CD4-positive, alpha-beta T cell treated with Interleukin-6 at 100 ng/mL for 8 hours (primary cell): ENCODE measurements at regions not wholly inside any gene's neighbourhood (a gene's known extent, or its start where the extent isn't known, plus 50 kb on each side); places are given as distances from the start of the nearest gene placed in this dataset.
"Not testable (repeated sequence)": the region's sequence is repeated elsewhere in the genome, so short reads cannot be mapped to it uniquely, and the experiment has no call there.

Experiments used
- DNase-seq: peaks from one replicate; pipeline ENCODE4 v3.0.0-alpha.2; 2020; ENCODE audit warnings: mixed read lengths, low spot score

GRCh38 chr5:42242881-42243485, 180.3 kb upstream of the GHR start:
- no peak for DNase-seq

GRCh38 chr5:42252306-42252705, 170.9 kb upstream of the GHR start:
- DNase-seq = no peak

GRCh38 chr5:42259914-42260313, 163.3 kb upstream of the GHR start:
- DNase-seq = not testable (repeated sequence)

GRCh38 chr5:42267091-42267490, 156.1 kb upstream of the GHR start:
- DNase-seq = no peak

GRCh38 chr5:42268170-42268569, 155.1 kb upstream of the GHR start:
- not testable (repeated sequence) for DNase-seq

GRCh38 chr5:42268630-42269029, 154.6 kb upstream of the GHR start:
- DNase-seq = no peak

- DNase-seq = no peak
Observed at GRCh38 chr5:42270771-42271170, 152.5 kb upstream of the GHR start.

GRCh38 chr5:42274913-42275312, 148.3 kb upstream of the GHR start:
- DNase-seq = no peak

- no peak for DNase-seq
Observed at GRCh38 chr5:42277293-42277692, 145.9 kb upstream of the GHR start.

- no peak for DNase-seq
Observed at GRCh38 chr5:42284584-42284983, 138.7 kb upstream of the GHR start.

- DNase-seq = no peak
Observed at GRCh38 chr5:42285230-42285629, 138.0 kb upstream of the GHR start.

- DNase-seq = no peak
Observed at GRCh38 chr5:42300496-42300895, 122.7 kb upstream of the GHR start.

GRCh38 chr5:42301349-42301748, 121.9 kb upstream of the GHR start:
- no peak for DNase-seq

- DNase-seq = no peak
Observed at GRCh38 chr5:42302186-42302585, 121.1 kb upstream of the GHR start.

GRCh38 chr5:42306287-42306686, 117.0 kb upstream of the GHR start:
- DNase-seq = no peak

- no peak for DNase-seq
Observed at GRCh38 chr5:42309865-42310264, 113.4 kb upstream of the GHR start.

GRCh38 chr5:42315214-42315613, 108.0 kb upstream of the GHR start:
- no peak for DNase-seq

GRCh38 chr5:42317575-42317974, 105.7 kb upstream of the GHR start:
- no peak for DNase-seq

- not testable (repeated sequence) for DNase-seq
Observed at GRCh38 chr5:42319546-42319945, 103.7 kb upstream of the GHR start.

GRCh38 chr5:42321785-42322184, 101.5 kb upstream of the GHR start:
- DNase-seq = no peak

- no peak for DNase-seq
Observed at GRCh38 chr5:42337143-42337542, 86.1 kb upstream of the GHR start.

- no peak for DNase-seq
Observed at GRCh38 chr5:42337607-42338006, 85.6 kb upstream of the GHR start.

- no peak for DNase-seq
Observed at GRCh38 chr5:42338136-42338535, 85.1 kb upstream of the GHR start.

GRCh38 chr5:42349163-42349562, 74.1 kb upstream of the GHR start:
- DNase-seq = no peak

GRCh38 chr5:42351956-42352355, 71.3 kb upstream of the GHR start:
- no peak for DNase-seq
